NT2/D1 (cell line): ENCODE measurements at regions not wholly inside any gene's neighbourhood (a gene's known extent, or its start where the extent isn't known, plus 50 kb on each side); places are given as distances from the start of the nearest gene placed in this dataset.

ENCODE experiments used
- DNase-seq: peaks from one replicate; pipeline ENCODE4 v3.0.0-alpha.2; 2011; ENCODE audit warnings: low read depth, low spot score
- H3K27me3 ChIP-seq: 2 replicates; pipeline ENCODE4 v1.6.0; 2011; ENCODE audit warnings: mild to moderate bottlenecking; ENCODE audit not compliant: insufficient read length, insufficient read depth
- H3K36me3 ChIP-seq: 2 replicates; pipeline ENCODE4 v1.6.1; 2011; ENCODE audit warnings: mild to moderate bottlenecking, low read length, mixed read lengths; ENCODE audit not compliant: insufficient read depth, insufficient read length
- H3K4me1 ChIP-seq: 2 replicates; pipeline ENCODE4 v1.5.1; 2011; ENCODE audit not compliant: insufficient read depth, insufficient read length
- H3K4me3 ChIP-seq: 2 replicates; pipeline ENCODE4 v1.5.1; 2011; ENCODE audit warnings: low read depth; ENCODE audit not compliant: insufficient read length
- H3K9ac ChIP-seq: 2 replicates; pipeline ENCODE4 v1.6.0; 2011; ENCODE audit warnings: low read depth; ENCODE audit not compliant: insufficient read length
- H3K9me3 ChIP-seq: 2 replicates; pipeline ENCODE4 v1.5.1; 2011; ENCODE audit warnings: mild to moderate bottlenecking, low read length; ENCODE audit not compliant: insufficient read depth
- SUZ12 ChIP-seq: IDR thresholded peaks from 2 replicates; pipeline ENCODE4 v1.6.1; 2011; ENCODE audit not compliant: insufficient read length, insufficient read depth; ENCODE audit errors: extremely low read depth
- YY1 ChIP-seq: IDR thresholded peaks from 2 replicates; pipeline ENCODE4 v1.6.1; 2011; ENCODE audit not compliant: insufficient read length, insufficient read depth
- ZNF274 ChIP-seq: IDR thresholded peaks from 2 replicates; pipeline ENCODE4 v1.6.1; 2011; ENCODE audit warnings: mild to moderate bottlenecking, low read depth, low read length

DNA sequence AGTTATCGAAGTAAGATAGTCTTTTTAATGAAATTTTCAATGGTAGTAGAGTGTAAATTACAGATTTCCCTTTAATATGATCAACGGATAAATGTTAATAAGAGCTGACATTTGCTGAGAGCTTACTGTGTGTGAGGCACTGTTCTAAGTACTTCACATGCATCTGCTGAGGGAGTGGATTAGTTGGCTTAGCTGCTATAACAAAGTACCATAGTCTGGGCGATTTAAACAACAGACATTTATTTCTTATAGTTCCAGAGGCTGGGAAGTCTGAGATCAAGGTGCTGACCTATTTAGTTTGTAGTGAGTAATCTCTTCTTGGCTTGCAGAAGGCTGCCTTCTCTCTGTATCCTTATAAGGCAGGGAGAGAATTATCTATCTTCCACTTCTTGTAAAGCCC is 174.3 kb downstream of the CEP135 start:
- H3K4me3 ChIP-seq, result no peak overlapping the region
- no peak for DNase-seq
- H3K27me3 ChIP-seq, result no peaks in the 10 kb centered on the region
- no peak overlapping the region for H3K9ac ChIP-seq
- TF ChIP-seq ZNF274 (no peak), YY1 (no peak), SUZ12 (no peak)
- no peaks in the 10 kb centered on the region for H3K4me1 ChIP-seq
- no peaks in the 10 kb centered on the region for H3K36me3 ChIP-seq
- H3K9me3 ChIP-seq, result no peaks in the 10 kb centered on the region

DNA sequence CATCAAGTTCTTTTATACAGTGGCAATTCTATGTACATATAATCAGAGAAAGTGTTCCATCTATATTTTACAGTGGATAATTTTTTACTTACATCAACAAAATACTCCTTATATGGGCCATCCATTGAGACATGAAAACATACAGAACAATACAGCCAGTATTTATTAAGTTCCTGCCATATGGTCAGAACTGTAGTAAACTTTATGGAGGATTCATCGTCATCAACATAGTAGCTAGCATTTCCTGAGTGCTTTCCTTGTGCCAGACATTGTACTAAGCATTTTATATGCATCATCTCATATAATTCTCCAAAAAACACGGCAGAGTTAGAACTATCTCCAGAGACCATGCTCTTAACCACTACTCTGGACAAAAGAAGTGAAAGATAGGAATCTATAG is 170.1 kb downstream of the CEP135 start:
- no peak for DNase-seq
- no peak overlapping the region for H3K4me3 ChIP-seq
- H3K27me3 ChIP-seq, result no peaks in the 10 kb centered on the region
- no peaks in the 10 kb centered on the region for H3K9me3 ChIP-seq
- no peaks in the 10 kb centered on the region for H3K4me1 ChIP-seq
- no peak overlapping the region for H3K9ac ChIP-seq
- H3K36me3 ChIP-seq, result no peaks in the 10 kb centered on the region
- no peak for TF ChIP-seq YY1

DNA sequence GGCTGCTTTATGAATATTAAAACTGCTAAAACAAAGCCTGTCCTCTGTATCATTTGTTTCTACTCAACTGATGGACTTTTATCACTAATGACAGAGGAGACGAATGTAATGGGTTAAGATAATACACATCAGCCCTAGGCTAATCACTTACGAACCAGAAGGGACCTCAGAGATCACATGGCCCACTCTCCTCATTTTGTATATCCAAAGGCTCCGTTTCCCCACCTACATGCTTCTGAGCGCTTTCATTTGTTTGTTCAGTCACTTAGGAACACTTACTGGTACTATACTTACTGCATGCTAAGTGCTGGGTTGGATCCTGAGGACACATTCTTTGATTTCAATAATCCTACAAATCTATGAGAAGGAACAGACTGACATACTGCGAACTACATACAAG is 169.3 kb downstream of the CEP135 start:
- H3K9ac ChIP-seq, result no peak overlapping the region
- no peaks in the 10 kb centered on the region for H3K36me3 ChIP-seq
- H3K4me1 ChIP-seq, result no peaks in the 10 kb centered on the region
- no peak overlapping the region for H3K4me3 ChIP-seq
- no peaks in the 10 kb centered on the region for H3K27me3 ChIP-seq
- TF ChIP-seq YY1 (no peak), ZNF274 (no peak), SUZ12 (no peak)
- no peak for DNase-seq
- H3K9me3 ChIP-seq, result no peaks in the 10 kb centered on the region

DNA sequence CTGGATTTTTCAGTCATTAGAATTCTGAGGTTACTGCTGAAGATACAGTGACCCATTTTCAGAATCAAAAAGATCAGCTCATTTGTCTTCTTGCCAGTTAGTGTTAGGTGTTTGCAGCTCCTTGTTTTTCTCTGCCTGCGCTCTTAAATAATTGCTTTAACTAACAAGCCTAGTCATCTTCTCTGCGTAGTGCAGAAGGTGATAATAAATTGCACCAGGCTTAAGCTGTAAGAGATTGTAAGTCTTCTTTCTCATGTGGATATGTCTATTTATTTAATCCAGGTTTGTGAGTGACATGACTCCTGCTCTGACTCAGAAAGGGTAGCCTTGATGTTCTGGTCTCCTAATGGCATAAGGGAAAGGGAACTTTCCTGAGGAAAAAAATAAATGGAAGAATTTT is 167.2 kb downstream of the CEP135 start:
- no peaks in the 10 kb centered on the region for H3K36me3 ChIP-seq
- H3K4me3 ChIP-seq, result no peak overlapping the region
- TF ChIP-seq ZNF274, result no peak
- TF ChIP-seq YY1, result no peak
- TF ChIP-seq SUZ12, result no peak
- DNase-seq, result no peak
- no peak overlapping the region for H3K9ac ChIP-seq
- H3K27me3 ChIP-seq, result no peaks in the 10 kb centered on the region
- no peaks in the 10 kb centered on the region for H3K9me3 ChIP-seq
- no peaks in the 10 kb centered on the region for H3K4me1 ChIP-seq

DNA sequence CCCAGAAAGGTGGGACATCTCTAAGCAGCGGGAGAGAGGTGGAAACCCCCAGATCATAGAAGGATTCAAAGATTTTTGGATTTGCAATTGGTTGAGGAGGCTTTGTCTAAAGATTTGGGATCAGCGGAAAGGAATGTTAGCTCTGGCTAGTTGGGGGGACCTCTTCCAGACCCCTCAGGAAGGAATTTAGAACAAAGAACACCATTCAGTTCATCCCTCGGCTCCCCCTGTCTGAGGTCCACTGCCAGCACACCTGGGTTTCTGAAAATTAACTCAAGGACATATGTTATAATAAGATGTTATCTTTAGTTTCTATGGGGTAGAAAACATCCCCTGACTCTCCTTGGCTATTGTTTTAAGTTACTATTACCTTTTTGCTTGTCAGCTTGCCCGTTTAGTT is 163.6 kb downstream of the CEP135 start:
- Histone ChIP-seq H3K9me3 (no peaks in the 10 kb centered on the region), H3K9ac (no peak overlapping the region), H3K36me3 (no peaks in the 10 kb centered on the region), H3K4me1 (no peaks in the 10 kb centered on the region), H3K27me3 (no peaks in the 10 kb centered on the region), H3K4me3 (no peak overlapping the region)
- TF ChIP-seq YY1 (no peak), ZNF274 (no peak), SUZ12 (no peak)
- no peak for DNase-seq

DNA sequence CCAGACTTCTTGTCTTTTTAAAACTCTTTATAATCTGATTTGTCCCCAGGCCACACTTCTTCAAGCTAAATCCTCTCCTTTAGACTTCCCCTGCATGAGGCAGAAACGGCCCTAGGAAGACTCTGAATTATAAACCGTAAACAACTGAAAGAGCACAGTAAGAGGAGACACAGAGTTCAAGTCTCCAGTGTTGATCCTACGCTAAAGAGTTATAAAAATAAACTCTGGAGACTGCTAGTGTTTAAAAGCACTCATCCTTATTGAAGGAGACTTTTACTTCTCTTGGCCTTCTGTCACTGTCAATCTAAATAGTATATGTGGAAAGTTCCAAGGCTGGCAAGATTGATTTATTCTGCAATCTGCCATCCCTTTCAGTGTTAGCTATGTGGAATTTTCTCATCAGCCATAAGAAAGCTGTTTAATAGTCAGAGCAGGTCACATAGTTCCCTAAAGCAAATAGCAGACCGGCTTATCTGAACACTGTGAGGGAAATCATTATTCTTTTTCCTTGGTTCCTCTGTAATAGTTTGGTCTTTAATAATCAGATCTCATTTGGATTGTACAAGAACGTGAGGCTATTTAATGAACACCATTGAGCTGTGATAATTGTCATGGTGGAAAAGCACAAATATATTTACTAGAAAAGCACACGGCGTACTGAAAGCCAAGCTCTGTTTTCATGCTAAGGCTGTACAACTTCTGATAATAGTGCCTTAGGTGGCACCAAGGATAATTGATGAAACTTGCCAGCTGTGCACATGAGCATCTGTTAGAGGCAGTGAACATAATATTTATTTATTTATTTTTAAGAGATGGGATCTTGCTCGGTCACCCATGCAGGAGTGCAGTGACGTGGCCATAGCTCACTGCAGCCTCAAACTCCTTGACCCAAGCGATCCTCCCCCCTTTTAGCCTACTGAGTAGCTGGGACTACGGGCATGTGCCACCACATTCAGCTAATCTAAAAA is 157.7 kb downstream of the CEP135 start:
- Histone ChIP-seq H3K27me3 (no peaks in the 10 kb centered on the region), H3K4me3 (no peak overlapping the region), H3K9ac (no peak overlapping the region), H3K36me3 (no peaks in the 10 kb centered on the region), H3K4me1 (no peaks in the 10 kb centered on the region), H3K9me3 (no peaks in the 10 kb centered on the region)
- TF ChIP-seq SUZ12 (no peak), YY1 (no peak), ZNF274 (no peak)
- no peak for DNase-seq

DNA sequence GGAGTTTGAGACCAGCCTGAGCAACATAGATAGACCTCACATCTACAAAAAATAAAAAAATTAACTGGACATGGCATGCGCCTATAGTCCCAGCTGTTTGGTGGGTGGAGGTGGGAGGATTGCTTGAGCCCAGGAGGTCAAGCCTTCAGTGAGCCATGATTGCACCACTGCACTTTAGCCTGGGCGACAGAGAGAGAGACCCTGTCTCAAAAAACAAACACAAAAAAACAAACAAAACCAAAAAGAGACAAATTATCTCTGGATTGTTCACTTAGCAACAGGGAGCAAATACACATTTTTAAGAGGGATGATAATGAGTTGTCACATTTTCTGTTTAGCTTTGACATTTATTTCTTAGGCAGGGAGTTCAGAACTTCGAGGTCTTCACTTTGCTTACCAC is 155.4 kb downstream of the CEP135 start:
- no peak overlapping the region for H3K9ac ChIP-seq
- TF ChIP-seq SUZ12 (no peak), YY1 (no peak), ZNF274 (no peak)
- no peak for DNase-seq
- no peak overlapping the region for H3K4me3 ChIP-seq
- no peaks in the 10 kb centered on the region for H3K36me3 ChIP-seq
- H3K27me3 ChIP-seq, result no peaks in the 10 kb centered on the region
- no peaks in the 10 kb centered on the region for H3K4me1 ChIP-seq
- no peaks in the 10 kb centered on the region for H3K9me3 ChIP-seq
